ENCODE measurements at regions not wholly inside any gene's neighbourhood (a gene's known extent, or its start where the extent isn't known, plus 50 kb on each side); places are given as distances from the start of the nearest gene placed in this dataset.

DNA sequence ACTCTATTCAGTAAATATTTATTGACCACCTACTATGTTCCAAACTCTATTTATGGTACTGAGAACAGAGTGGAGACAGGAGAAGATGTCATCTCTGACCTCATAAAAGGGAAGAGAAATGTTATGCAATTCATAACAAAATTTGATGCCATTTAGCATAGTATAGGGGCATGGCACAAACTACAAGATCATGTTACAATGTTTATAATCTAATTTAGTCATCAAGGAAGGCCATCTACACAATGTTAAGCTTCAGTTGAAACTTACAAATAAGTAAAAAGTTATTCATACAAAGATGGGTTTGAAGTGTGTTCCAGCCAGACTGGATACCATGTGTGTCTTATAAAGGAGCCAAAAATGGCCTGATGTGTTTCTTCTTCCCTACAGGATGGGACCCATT is 146.8 kb upstream of the CHRM3 start:
- Histone ChIP-seq H3K27ac (ENCODE audit: low read length) (no peak overlapping the region), H3K36me3 (ENCODE audit: insufficient read depth, low read depth, low read length) (no peaks in the 10 kb centered on the region), H3K9me3 (ENCODE audit: insufficient read depth, low read depth, low read length) (no peaks in the 10 kb centered on the region), H3K27me3 (ENCODE audit: insufficient read depth, low read length) (no peaks in the 10 kb centered on the region), H3K4me1 (ENCODE audit: insufficient read depth, low read length) (peaks cover 12% of the 10 kb centered on the region; the same call in 1 of the 2 replicates), H3K4me3 (ENCODE audit: low read length) (no peak overlapping the region), H3K9ac (ENCODE audit: low read depth, low read length) (no peak overlapping the region)

DNA sequence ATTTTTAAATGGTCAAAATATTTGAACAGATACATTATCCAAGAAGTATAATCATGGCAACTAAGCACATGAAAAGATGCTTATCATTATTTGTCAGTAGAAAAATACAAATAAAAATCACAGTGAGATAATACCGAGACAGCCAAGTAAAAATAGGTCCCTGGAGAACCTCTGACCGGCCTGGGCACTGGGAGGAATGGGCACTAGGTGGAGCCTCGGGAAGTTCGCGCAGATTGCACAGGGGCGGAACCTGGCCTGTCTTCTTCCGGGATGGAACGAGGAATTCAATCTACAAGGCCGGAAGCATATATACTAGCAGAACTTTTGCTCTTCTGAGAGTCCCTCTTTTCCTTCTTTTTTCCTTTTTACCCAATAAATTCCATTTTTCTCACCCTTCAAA is 148.5 kb upstream of the CHRM3 start:
- no peaks in the 10 kb centered on the region for H3K9me3 ChIP-seq (ENCODE audit: insufficient read depth, low read depth, low read length)
- H3K36me3 ChIP-seq (ENCODE audit: insufficient read depth, low read depth, low read length) = no peaks in the 10 kb centered on the region
- no peak overlapping the region for H3K9ac ChIP-seq (ENCODE audit: low read depth, low read length)
- H3K27ac ChIP-seq (ENCODE audit: low read length) = no peak overlapping the region
- H3K4me1 ChIP-seq (ENCODE audit: insufficient read depth, low read length) = peaks cover 23% of the 10 kb centered on the region
- H3K27me3 ChIP-seq (ENCODE audit: insufficient read depth, low read length) = no peaks in the 10 kb centered on the region
- H3K4me3 ChIP-seq (ENCODE audit: low read length) = no peak overlapping the region

DNA sequence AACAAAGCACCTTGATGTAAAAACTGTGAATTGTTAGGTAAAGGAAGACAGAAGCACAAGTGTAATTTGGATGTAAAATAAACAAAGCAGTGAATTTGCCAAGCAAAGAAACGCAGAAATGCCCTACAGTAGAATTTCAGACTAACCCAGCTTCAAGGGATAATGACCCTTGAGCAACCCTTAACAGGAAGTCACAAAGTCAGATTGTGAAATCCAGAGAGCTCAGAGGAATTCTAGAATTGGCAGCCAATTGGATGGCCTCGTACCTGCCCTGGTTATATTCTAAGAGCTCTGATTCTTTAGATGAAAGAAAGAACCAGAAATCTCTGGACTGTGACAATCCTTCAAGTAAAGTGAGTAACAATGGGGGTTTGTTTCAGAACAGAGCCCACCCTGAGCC is 152.7 kb upstream of the CHRM3 start:
- H3K27ac ChIP-seq (ENCODE audit: low read length) = no peak overlapping the region
- H3K9ac ChIP-seq (ENCODE audit: low read depth, low read length) = no peak overlapping the region
- H3K27me3 ChIP-seq (ENCODE audit: insufficient read depth, low read length) = no peaks in the 10 kb centered on the region
- peaks cover 14% of the 10 kb centered on the region for H3K4me1 ChIP-seq (ENCODE audit: insufficient read depth, low read length)
- H3K36me3 ChIP-seq (ENCODE audit: insufficient read depth, low read depth, low read length) = no peaks in the 10 kb centered on the region
- no peak overlapping the region for H3K4me3 ChIP-seq (ENCODE audit: low read length)
- H3K9me3 ChIP-seq (ENCODE audit: insufficient read depth, low read depth, low read length) = no peaks in the 10 kb centered on the region

DNA sequence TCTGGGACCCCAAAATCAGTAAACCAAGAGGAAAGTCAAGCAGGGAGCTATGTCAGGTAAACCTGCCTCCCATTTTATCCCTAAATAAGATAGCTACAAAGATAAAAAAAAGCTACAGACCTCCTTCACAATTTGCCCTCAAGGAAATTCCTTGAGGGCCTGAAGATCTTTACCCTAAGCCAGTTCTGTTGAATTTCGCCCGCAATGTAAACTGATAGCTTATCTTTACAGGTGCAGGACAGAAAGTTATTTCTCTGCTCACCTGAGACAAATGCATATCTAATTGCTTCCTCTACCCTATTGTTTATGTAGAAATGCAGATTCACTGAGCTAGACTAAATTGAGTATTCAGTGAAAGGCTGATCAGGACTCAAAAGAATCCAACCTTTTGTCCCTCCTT is 153.4 kb upstream of the CHRM3 start:
- Histone ChIP-seq H3K36me3 (ENCODE audit: insufficient read depth, low read depth, low read length) (no peaks in the 10 kb centered on the region), H3K9me3 (ENCODE audit: insufficient read depth, low read depth, low read length) (no peaks in the 10 kb centered on the region), H3K4me3 (ENCODE audit: low read length) (no peak overlapping the region), H3K27me3 (ENCODE audit: insufficient read depth, low read length) (no peaks in the 10 kb centered on the region), H3K9ac (ENCODE audit: low read depth, low read length) (no peak overlapping the region), H3K4me1 (ENCODE audit: insufficient read depth, low read length) (peaks cover 14% of the 10 kb centered on the region), H3K27ac (ENCODE audit: low read length) (no peak overlapping the region)

DNA sequence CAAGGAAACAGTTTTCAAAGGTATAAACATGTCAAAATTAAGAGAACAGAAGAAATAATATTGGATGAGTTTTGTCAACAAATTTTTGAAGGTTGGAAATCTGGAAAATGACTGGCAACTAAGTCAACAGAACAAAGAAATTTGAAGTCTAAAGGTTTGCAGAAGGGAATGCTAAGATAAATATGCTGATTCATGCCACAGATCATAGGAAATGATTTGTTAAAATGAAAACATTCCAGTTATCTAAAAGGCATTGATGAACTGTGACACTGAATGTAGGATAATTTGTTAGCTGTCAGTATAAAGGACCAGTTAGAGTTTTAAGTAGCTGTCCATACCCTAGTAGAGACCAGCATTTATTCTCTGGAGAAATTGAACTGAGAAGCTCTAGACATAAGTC is 157.9 kb upstream of the CHRM3 start:
- no peak overlapping the region for H3K27ac ChIP-seq (ENCODE audit: low read length)

DNA sequence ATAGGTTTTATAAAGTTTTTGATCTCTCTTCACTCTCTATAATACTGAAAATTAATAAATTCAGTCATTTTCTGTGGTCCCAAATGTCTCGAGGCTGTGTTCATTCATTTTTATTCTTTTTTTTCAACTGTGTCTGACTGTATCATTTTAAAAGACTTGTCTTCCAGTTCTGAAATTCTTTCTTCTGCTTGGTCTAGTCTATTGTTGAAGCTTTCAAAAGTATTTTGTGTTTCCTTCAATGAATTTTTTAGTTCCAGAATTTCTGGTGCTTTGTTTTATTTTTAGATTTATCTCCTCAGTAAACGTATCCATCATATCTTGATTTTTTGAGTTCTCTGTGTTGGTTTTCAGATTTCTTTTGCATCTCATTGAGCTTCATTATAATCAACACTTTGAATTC is 161.0 kb upstream of the CHRM3 start:
- Histone ChIP-seq H3K4me3 (ENCODE audit: low read length) (no peak overlapping the region), H3K9me3 (ENCODE audit: insufficient read depth, low read depth, low read length) (peaks cover 10% of the 10 kb centered on the region; the same call in 1 of the 2 replicates), H3K9ac (ENCODE audit: low read depth, low read length) (no peak overlapping the region), H3K27ac (ENCODE audit: low read length) (no peak overlapping the region), H3K27me3 (ENCODE audit: insufficient read depth, low read length) (no peaks in the 10 kb centered on the region), H3K36me3 (ENCODE audit: insufficient read depth, low read depth, low read length) (no peaks in the 10 kb centered on the region), H3K4me1 (ENCODE audit: insufficient read depth, low read length) (no peaks in the 10 kb centered on the region)

More for the DNA sequence above, 157.9 kb upstream of the CHRM3 start:
- no peak overlapping the region for H3K9ac ChIP-seq (ENCODE audit: low read depth, low read length)
- H3K27me3 ChIP-seq (ENCODE audit: insufficient read depth, low read length) = no peaks in the 10 kb centered on the region
- no peaks in the 10 kb centered on the region for H3K36me3 ChIP-seq (ENCODE audit: insufficient read depth, low read depth, low read length)
- H3K9me3 ChIP-seq (ENCODE audit: insufficient read depth, low read depth, low read length) = peaks cover 5% of the 10 kb centered on the region; the same call in 1 of the 2 replicates
- peaks cover 9% of the 10 kb centered on the region; the same call in 1 of the 2 replicates for H3K4me1 ChIP-seq (ENCODE audit: insufficient read depth, low read length)
- H3K4me3 ChIP-seq (ENCODE audit: low read length) = no peak overlapping the region

DNA sequence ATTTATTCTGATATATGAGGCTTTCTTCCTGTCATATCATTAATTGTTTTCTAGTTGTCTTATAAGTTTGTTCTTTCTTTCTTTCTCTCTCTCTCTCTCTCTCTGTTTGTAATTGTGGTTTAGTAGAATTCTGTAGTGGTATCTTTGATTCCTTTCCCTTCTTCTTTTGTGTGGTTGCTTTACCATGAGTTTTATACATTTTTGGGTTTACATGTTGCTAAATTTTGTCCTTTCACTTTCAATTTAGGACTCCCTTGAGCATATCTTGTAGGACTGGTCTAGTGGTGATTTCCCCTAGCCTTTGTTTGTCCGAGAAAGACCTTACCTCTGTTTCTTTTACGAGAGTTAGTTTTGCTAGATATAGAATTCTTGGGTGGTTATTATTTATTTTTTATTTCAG is 162.3 kb upstream of the CHRM3 start:
- no peaks in the 10 kb centered on the region for H3K4me1 ChIP-seq (ENCODE audit: insufficient read depth, low read length)
- H3K9ac ChIP-seq (ENCODE audit: low read depth, low read length) = no peak overlapping the region
- no peaks in the 10 kb centered on the region for H3K36me3 ChIP-seq (ENCODE audit: insufficient read depth, low read depth, low read length)
- H3K27ac ChIP-seq (ENCODE audit: low read length) = no peak overlapping the region
- no peaks in the 10 kb centered on the region for H3K27me3 ChIP-seq (ENCODE audit: insufficient read depth, low read length)
- H3K9me3 ChIP-seq (ENCODE audit: insufficient read depth, low read depth, low read length) = peaks cover 10% of the 10 kb centered on the region; the same call in 1 of the 2 replicates
- no peak overlapping the region for H3K4me3 ChIP-seq (ENCODE audit: low read length)

DNA sequence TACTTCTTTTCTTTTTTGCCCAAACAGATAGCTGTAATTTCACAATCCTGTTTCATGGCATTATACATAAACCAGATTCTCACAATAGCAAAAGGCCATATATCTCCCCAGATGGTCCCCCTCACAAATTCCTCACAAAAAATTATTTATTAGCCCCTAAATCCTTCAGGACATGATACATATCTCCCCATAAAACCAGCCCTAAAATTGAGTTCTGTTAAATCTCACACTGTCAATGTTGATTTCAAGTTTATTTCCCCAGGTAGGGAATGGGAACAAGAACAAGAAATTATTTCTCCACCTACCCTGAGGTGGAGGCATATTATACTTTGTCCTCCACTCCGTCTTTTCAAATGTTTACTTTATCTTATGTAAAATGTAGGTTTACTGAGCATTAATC is 163.4 kb upstream of the CHRM3 start:
- Histone ChIP-seq H3K4me1 (ENCODE audit: insufficient read depth, low read length) (no peaks in the 10 kb centered on the region), H3K27ac (ENCODE audit: low read length) (no peak overlapping the region)

DNA sequence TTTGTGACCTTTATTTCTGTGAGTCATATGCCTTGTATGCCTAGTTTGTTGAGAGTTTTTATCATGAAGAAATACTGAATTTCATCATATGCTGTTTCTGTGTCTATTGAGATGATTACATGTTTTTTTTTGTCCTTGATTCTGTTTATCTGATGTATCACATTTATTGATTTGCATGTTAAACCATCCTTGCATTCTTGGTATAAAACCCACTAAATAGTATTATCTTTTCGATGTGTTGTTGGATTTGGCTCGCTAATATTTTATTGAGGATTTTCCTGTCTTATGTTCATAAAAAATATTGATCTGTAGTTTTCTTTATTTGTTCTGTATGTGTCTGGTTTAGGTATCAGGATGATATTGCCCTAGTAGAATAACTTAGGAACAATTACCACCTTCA is 164.7 kb upstream of the CHRM3 start:
- Histone ChIP-seq H3K27me3 (ENCODE audit: insufficient read depth, low read length) (no peaks in the 10 kb centered on the region), H3K36me3 (ENCODE audit: insufficient read depth, low read depth, low read length) (no peaks in the 10 kb centered on the region), H3K27ac (ENCODE audit: low read length) (no peak overlapping the region), H3K4me1 (ENCODE audit: insufficient read depth, low read length) (no peaks in the 10 kb centered on the region), H3K9me3 (ENCODE audit: insufficient read depth, low read depth, low read length) (peaks cover 10% of the 10 kb centered on the region; the same call in 1 of the 2 replicates), H3K4me3 (ENCODE audit: low read length) (no peak overlapping the region), H3K9ac (ENCODE audit: low read depth, low read length) (no peak overlapping the region)

More for the DNA sequence above, 163.4 kb upstream of the CHRM3 start:
- Histone ChIP-seq H3K4me3 (ENCODE audit: low read length) (no peak overlapping the region), H3K36me3 (ENCODE audit: insufficient read depth, low read depth, low read length) (no peaks in the 10 kb centered on the region), H3K9me3 (ENCODE audit: insufficient read depth, low read depth, low read length) (peaks cover 10% of the 10 kb centered on the region; the same call in 1 of the 2 replicates), H3K9ac (ENCODE audit: low read depth, low read length) (no peak overlapping the region), H3K27me3 (ENCODE audit: insufficient read depth, low read length) (no peaks in the 10 kb centered on the region)

DNA sequence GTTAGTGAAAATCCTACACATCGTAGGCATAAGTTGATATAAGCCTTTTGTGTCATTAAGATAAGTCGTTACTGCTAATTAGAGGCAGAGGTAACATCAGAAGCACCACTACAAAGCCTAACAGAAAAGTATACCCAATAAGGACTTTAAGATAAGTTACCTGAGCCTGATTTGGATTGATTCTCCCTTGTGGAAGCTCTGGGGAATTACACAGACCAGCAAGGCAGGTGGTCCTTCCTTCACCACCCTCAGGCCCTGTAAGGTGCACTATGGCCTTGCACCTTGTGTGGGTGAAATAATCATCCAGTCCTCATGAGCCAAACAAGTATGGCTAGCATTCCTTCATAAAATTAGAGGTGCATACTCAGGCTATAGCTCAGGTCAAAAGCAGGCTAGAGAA is 166.7 kb upstream of the CHRM3 start:
- H3K36me3 ChIP-seq (ENCODE audit: insufficient read depth, low read depth, low read length) = no peaks in the 10 kb centered on the region
- H3K9me3 ChIP-seq (ENCODE audit: insufficient read depth, low read depth, low read length) = peaks cover 5% of the 10 kb centered on the region; the same call in 1 of the 2 replicates
- no peak overlapping the region for H3K9ac ChIP-seq (ENCODE audit: low read depth, low read length)
- H3K27me3 ChIP-seq (ENCODE audit: insufficient read depth, low read length) = no peaks in the 10 kb centered on the region
- H3K27ac ChIP-seq (ENCODE audit: low read length) = no peak overlapping the region
- no peaks in the 10 kb centered on the region for H3K4me1 ChIP-seq (ENCODE audit: insufficient read depth, low read length)
- H3K4me3 ChIP-seq (ENCODE audit: low read length) = no peak overlapping the region

DNA sequence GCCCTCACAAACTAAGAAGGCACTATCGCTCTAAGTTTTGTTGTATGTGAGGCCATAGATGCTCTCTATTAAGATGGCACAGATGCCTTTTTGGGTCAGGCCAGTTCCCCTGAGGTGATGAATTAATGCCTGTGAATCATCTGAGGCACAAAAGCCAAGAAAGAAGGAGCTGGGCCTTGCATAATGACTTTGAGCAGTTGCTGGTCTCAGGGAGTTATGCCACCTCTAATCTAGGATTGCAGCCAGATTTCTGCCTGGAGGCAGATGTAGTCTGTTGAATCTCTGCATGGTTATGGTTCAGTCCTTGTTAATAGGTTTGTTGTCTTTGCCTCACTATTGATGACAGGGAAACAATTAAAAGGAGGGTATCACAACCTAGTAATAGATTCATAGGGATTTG is 168.1 kb upstream of the CHRM3 start:
- no peaks in the 10 kb centered on the region for H3K27me3 ChIP-seq (ENCODE audit: insufficient read depth, low read length)
- H3K9me3 ChIP-seq (ENCODE audit: insufficient read depth, low read depth, low read length) = peaks cover 5% of the 10 kb centered on the region; the same call in 1 of the 2 replicates
- H3K4me1 ChIP-seq (ENCODE audit: insufficient read depth, low read length) = no peaks in the 10 kb centered on the region
- no peak overlapping the region for H3K9ac ChIP-seq (ENCODE audit: low read depth, low read length)
- H3K27ac ChIP-seq (ENCODE audit: low read length) = no peak overlapping the region
- no peaks in the 10 kb centered on the region for H3K36me3 ChIP-seq (ENCODE audit: insufficient read depth, low read depth, low read length)
- H3K4me3 ChIP-seq (ENCODE audit: low read length) = no peak overlapping the region

DNA sequence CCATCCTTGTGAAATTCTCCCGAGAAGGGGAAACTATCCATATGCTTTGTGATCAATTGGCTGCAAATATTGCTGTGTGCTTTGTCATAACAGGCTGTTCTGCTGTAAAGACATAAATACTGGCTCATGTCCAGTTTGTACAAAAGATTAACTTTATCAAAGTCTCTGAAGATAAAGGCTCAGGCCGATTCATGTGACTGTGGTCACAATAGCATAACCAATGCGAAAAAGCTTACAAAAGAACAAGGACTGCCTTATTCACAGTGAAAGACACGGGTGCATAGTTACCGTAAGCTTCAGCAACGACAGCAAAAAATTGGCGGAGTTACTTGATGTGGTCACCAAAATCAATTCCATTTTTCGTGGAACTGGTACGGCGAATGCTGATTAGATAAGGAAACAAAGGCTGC is 173.6 kb upstream of the CHRM3 start:
- Histone ChIP-seq H3K27ac (ENCODE audit: low read length) (no peak overlapping the region), H3K9ac (ENCODE audit: low read depth, low read length) (no peak overlapping the region), H3K4me3 (ENCODE audit: low read length) (no peak overlapping the region), H3K9me3 (ENCODE audit: insufficient read depth, low read depth, low read length) (no peaks in the 10 kb centered on the region), H3K36me3 (ENCODE audit: insufficient read depth, low read depth, low read length) (no peaks in the 10 kb centered on the region), H3K4me1 (ENCODE audit: insufficient read depth, low read length) (no peaks in the 10 kb centered on the region), H3K27me3 (ENCODE audit: insufficient read depth, low read length) (no peaks in the 10 kb centered on the region)

DNA sequence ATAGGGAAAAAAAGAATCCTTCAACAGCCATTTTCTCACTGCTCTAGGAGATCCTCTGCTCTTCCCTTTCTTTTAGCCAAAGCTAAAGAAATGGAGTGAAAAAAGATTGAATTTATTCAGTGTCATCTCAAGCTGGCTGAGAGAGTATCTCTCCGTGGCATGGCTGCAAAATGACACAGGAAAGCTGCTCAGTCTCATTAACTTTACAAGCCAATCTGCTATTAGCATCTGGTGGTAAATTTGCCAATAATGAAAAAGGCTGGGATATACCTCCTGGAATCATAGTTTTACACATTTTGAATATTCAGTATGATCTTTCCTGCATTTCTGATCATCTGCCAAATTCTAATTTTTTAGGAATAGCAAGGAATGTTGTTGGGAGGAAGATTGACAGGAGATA is 176.8 kb upstream of the CHRM3 start:
- Histone ChIP-seq H3K4me3 (ENCODE audit: low read length) (no peak overlapping the region), H3K36me3 (ENCODE audit: insufficient read depth, low read depth, low read length) (no peaks in the 10 kb centered on the region), H3K27me3 (ENCODE audit: insufficient read depth, low read length) (no peaks in the 10 kb centered on the region)

More for the DNA sequence above, 176.8 kb upstream of the CHRM3 start:
- Histone ChIP-seq H3K4me1 (ENCODE audit: insufficient read depth, low read length) (no peaks in the 10 kb centered on the region), H3K9ac (ENCODE audit: low read depth, low read length) (no peak overlapping the region), H3K27ac (ENCODE audit: low read length) (no peak overlapping the region), H3K9me3 (ENCODE audit: insufficient read depth, low read depth, low read length) (no peaks in the 10 kb centered on the region)
